ENCODE measurements at regions not wholly inside any gene's neighbourhood (a gene's known extent, or its start where the extent isn't known, plus 50 kb on each side); places are given as distances from the start of the nearest gene placed in this dataset.

GRCh38 chr1:234710381-234710780 lies 100.4 kb upstream of the IRF2BP2 start:
- TF ChIP-seq GATA1 (IDR thresholded peaks at IDR 0.05; ENCODE audit: low read depth, low read length) (no peak), POLR2A (IDR thresholded peaks at IDR 0.05; ENCODE audit: low read length) (no peak)
- no peak for DNase-seq

DNA sequence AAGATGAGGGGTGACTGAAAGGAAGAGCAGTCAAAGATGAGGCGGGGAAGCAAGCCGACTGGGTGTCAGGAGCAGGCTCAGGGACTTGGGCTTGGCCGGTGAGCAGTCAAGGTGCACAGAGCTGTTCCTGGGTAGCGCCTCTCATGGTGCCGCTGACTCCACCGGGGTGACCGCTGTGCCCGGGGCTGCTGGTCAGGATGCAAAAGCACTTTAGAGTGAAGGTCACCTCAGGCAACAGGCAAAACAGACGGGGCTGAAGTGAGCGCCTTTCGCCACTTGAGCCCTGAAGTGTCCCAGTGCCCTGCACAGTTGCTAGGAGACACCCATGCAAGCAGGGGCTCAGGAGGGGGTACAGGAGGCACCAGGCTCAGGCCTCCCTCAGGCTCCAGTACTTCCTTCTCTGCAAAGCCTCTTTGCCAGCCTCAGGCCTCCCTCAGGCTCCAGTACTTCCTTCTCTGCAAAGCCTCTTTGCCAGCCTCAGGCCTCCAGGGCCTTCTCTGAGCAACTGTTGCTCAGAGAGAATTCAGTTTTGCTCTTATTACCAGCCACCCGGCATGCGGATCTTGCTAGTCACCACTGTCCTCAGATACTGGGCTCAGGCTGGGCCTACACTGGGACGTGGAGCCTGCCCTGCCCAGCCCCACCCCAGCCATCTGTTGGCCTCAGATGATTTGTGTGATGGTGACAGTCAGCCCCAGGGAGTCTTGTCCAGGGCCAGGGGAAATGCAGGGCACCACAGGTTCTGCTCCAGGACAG lies 99.7 kb upstream of the IRF2BP2 start:
- DNase-seq: peak; percentile 86 to 88
- TF ChIP-seq POLR2A (IDR thresholded peaks at IDR 0.05; ENCODE audit: low read length) (no peak), GATA1 (IDR thresholded peaks at IDR 0.05; ENCODE audit: low read depth, low read length) (no peak)

DNA sequence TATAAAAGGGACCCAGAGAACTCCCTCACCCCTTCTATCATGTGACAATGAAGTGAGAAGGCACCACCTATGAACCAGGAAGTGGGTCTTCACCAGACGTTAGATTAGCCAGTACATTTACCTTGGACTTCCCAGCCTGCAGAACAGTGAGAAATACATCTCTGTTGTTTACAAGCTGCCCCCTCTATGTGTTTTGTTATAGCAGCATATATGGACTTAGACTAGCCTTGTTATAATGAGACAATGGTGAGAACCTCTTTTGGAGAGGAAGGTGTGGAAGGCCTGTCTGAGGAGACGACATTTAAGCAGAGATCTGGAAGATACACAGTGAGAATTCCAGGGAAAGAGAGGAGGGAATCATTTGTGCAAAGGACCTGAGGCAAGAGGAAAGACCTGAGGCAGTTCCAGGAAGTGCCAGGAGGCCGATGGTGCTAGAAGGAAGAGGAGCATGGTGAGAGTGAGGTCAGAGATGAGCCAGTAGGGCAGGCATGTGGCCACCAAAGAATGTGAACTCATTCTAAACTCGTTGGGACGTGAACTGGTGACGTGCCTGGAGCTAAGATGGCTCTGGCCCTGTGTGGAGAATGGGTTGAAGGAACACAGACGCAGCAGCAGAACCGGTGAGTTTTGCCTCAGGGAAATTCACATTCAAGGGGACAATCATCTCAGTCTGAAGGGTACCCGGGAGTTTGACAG lies 98.9 kb upstream of the IRF2BP2 start:
- no peak for TF ChIP-seq POLR2A (IDR thresholded peaks at IDR 0.05; ENCODE audit: low read length)
- TF ChIP-seq GATA1 (IDR thresholded peaks at IDR 0.05; ENCODE audit: low read depth, low read length): no peak
- no peak for DNase-seq

DNA sequence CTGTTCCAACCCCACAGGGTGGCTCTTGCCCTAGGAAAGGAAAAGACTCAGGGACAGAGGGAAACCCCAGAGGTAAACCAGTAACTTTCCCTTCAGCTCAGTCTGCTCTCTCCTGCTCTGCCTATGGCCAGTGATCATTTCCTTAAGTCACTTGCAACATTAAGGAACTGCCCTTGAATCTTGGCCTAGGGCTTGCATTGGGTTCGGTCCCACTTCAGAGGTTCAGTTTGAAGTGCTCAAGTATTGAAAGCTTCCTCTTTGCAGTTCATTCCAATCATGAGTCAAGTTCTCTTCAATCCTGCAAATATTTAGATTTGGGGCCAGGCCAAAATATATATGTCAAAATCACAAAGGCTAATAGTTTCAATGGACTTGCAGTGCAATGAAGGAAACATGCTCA lies 97.7 kb upstream of the IRF2BP2 start:
- DNase-seq: no peak
- no peak for TF ChIP-seq POLR2A (IDR thresholded peaks at IDR 0.05; ENCODE audit: low read length)
- TF ChIP-seq GATA1 (IDR thresholded peaks at IDR 0.05; ENCODE audit: low read depth, low read length): no peak

DNA sequence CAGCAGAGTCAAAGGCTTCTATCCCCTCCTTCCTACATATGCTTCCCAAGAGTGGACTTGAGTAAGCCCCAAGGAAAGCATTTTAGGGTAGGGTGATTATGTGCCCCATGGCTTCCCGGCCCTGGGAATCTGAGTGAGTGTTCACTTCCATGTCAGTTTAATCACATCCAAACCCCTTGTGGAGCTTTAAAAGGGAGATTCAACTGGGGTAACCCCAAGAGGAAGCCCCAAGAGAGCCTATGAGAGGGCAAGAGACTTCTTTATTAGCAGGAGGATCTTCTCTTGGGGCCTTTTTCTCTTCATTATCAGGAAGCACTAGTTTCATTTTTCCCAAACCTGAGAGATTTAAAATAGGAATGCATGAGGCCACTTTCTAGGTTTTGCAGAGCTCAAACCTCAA lies 97.0 kb upstream of the IRF2BP2 start:
- TF ChIP-seq GATA1 (IDR thresholded peaks at IDR 0.05; ENCODE audit: low read depth, low read length): no peak
- no peak for TF ChIP-seq POLR2A (IDR thresholded peaks at IDR 0.05; ENCODE audit: low read length)

DNA sequence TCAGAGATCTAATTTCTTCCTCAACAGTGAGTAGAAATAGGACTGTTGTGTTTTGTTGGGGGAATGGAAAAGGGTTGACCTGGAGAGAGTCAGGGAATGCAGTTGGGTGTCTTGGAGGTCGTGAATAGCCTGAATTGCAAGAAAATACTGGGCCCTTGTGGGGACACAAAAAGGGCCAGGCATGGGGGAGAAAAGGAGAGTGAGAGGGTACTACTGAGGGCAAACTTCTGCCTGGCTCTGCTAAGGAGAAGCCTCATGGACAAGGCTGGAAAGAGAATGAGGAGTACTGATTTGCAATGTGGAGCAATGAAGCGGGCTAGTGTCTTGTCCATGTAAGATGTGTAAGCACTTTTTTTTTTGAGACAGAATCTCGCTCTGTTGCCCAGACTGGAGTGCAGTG lies 96.2 kb upstream of the IRF2BP2 start:
- no peak for TF ChIP-seq GATA1 (IDR thresholded peaks at IDR 0.05; ENCODE audit: low read depth, low read length)
- TF ChIP-seq POLR2A (IDR thresholded peaks at IDR 0.05; ENCODE audit: low read length): no peak
- no peak for DNase-seq

More for the DNA sequence above, 97.0 kb upstream of the IRF2BP2 start:
- DNase-seq: no peak

GRCh38 chr1:234705615-234706014 lies 95.6 kb upstream of the IRF2BP2 start:
- DNase-seq: no peak
- TF ChIP-seq GATA1 (IDR thresholded peaks at IDR 0.05; ENCODE audit: low read depth, low read length) (no peak), POLR2A (IDR thresholded peaks at IDR 0.05; ENCODE audit: low read length) (no peak)

DNA sequence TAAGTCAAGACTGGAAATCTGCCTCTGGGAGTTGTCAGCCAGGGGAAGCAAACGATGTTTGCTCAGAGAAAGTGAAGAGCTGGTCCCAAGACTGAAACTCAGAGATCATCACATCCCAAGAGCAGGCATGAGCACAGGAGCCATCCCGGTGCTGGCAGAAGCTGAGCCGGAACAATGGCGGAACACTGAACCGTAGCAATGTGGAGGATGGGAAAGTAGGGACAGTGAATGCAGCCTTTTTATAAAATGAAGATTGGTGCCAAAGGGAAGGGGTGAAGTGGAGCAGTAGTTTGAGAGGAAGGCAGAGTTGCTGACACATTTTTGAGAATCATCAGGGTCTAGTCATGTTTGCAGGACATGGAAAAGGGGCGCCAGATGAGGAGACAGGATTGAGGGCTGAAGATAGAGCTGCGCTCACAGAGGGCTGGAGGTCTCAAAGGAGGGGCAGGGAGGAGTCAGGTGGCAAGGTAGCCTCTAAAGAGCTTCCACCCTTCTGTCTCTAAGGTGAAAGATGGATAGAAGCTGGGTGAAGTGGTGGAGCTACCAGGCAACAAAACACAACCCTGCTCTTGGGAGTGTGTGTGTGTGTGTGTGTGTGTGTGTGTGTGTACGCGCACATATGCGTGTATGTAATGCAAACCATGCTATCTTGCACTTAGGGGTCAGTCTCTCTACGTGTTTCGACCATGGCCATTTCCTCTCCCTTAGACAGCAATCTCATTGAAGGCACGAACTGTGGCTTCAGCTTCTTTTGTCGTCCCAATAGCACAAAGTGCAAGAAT lies 94.3 kb upstream of the IRF2BP2 start:
- DNase-seq: no peak
- TF ChIP-seq POLR2A (IDR thresholded peaks at IDR 0.05; ENCODE audit: low read length) (no peak), GATA1 (IDR thresholded peaks at IDR 0.05; ENCODE audit: low read depth, low read length) (no peak)

GRCh38 chr1:234702342-234703000 lies 92.5 kb upstream of the IRF2BP2 start:
- DNase-seq: no peak
- TF ChIP-seq POLR2A (IDR thresholded peaks at IDR 0.05; ENCODE audit: low read length) (no peak), GATA1 (IDR thresholded peaks at IDR 0.05; ENCODE audit: low read depth, low read length) (no peak)

GRCh38 chr1:234701737-234702341 lies 91.9 kb upstream of the IRF2BP2 start:
- TF ChIP-seq POLR2A (IDR thresholded peaks at IDR 0.05; ENCODE audit: low read length) (no peak), GATA1 (IDR thresholded peaks at IDR 0.05; ENCODE audit: low read depth, low read length) (no peak)
- DNase-seq: no peak

DNA sequence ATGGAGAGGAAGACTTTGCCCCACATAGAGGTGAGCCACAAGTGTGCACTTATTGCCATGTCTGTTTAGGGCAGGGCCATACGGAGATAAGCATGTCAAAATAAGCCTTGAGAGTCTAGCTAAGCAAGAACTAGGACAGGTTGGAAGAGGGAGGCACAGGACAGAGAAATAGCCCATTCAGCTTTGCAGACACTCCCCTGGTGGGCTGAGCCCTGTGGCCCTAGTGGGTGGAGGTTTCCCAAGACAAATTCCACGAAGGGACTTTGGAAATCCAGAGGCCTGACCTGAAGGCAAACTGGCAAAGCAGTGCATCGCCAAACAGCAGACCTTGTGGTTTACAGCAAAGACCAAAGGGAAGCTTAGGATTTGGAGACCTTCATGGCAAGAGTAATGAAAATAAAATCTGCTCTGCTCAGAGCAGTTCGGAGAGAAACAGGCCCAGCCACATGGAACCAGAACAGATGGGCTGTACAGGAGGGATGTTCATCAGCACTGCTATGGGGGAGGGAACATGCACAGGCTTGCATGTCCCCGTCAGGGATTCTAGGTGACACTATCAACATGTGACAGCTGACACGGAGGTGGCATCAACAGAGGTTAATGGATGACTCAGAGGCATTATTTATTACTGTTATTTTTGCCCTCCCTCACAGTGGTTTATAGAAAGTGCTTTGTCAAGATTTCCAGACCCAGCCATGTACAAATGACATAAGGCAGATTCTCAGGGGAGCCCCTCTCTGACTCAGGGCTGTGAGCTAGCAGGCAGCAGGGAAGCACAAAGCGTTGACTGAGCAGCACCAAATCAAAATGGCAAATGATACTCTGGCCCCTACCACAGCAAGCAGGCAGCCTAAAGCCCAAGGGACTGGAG lies 90.1 kb upstream of the IRF2BP2 start:
- no peak for TF ChIP-seq POLR2A (IDR thresholded peaks at IDR 0.05; ENCODE audit: low read length)
- TF ChIP-seq GATA1 (IDR thresholded peaks at IDR 0.05; ENCODE audit: low read depth, low read length): no peak
- peak; percentile 41 to 64 for DNase-seq

DNA sequence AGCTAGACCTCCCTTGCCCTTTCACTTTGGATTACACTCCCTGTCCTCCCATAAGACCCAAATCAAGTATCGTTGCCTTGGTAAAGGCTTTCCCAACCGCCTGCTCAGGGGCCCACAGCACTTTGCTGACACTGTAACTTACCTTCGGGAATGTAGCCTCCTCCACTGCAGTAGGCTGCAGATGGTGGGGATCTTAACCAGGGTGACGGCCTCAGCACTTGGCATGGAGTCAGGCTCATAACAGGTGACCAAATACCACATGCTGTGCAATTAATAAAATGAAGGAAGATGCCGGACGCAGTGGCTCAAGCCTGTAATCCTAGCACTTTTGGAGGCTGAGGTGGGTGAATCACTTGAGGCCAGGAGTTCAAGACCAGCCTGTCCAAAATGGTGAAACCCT lies 88.7 kb upstream of the IRF2BP2 start:
- DNase-seq: no peak
- TF ChIP-seq POLR2A (IDR thresholded peaks at IDR 0.05; ENCODE audit: low read length): no peak
- TF ChIP-seq GATA1 (IDR thresholded peaks at IDR 0.05; ENCODE audit: low read depth, low read length): no peak
